ENCODE measurements at regions not wholly inside any gene's neighbourhood (a gene's known extent, or its start where the extent isn't known, plus 50 kb on each side); places are given as distances from the start of the nearest gene placed in this dataset.
"Not testable (repeated sequence)": the region's sequence is repeated elsewhere in the genome, so short reads cannot be mapped to it uniquely, and the experiment has no call there.

GRCh38 chr16:29312835-29313558 is 93.5 kb downstream of the NPIPB11 start:
- DNase-seq (ENCODE audit: low spot score), result no peak
- intact Hi-C loops (cut with DNase I), result no loop called here

GRCh38 chr16:29312345-29312675 is 94.2 kb downstream of the NPIPB11 start:
- DNase-seq (ENCODE audit: low spot score); intact Hi-C loops (cut with DNase I): not testable (repeated sequence)

GRCh38 chr16:29311461-29312344 is 94.8 kb downstream of the NPIPB11 start:
- intact Hi-C loops (cut with DNase I), result no loop called here
- DNase-seq (ENCODE audit: low spot score), result no peak

- intact Hi-C loops (cut with DNase I), result no loop called here
- peak; percentile 91 for DNase-seq (ENCODE audit: low spot score)
Observed at GRCh38 chr16:29310852-29311314, 95.6 kb downstream of the NPIPB11 start.

GRCh38 chr16:29310243-29310642 is 96.3 kb downstream of the NPIPB11 start:
- intact Hi-C loops (cut with DNase I); DNase-seq (ENCODE audit: low spot score): not testable (repeated sequence)

GRCh38 chr16:29309601-29310000 is 96.9 kb downstream of the NPIPB11 start:
- DNase-seq (ENCODE audit: low spot score); intact Hi-C loops (cut with DNase I): not testable (repeated sequence)

GRCh38 chr16:29308644-29309546 is 97.6 kb downstream of the NPIPB11 start:
- peak; percentile 59 for DNase-seq (ENCODE audit: low spot score)
- intact Hi-C loops (cut with DNase I), result no loop called here

- DNase-seq (ENCODE audit: low spot score), result no peak
- intact Hi-C loops (cut with DNase I), result no loop called here
Observed at GRCh38 chr16:29307598-29308507, 98.7 kb downstream of the NPIPB11 start.

GRCh38 chr16:29306943-29307597 is 99.4 kb downstream of the NPIPB11 start:
- intact Hi-C loops (cut with DNase I), result no loop called here
- no peak for DNase-seq (ENCODE audit: low spot score)

GRCh38 chr16:29306201-29306600 is 100.3 kb downstream of the NPIPB11 start:
- no peak for DNase-seq (ENCODE audit: low spot score)
- intact Hi-C loops (cut with DNase I), result no loop called here

GRCh38 chr16:29305018-29305417 is 101.5 kb downstream of the NPIPB11 start:
- DNase-seq (ENCODE audit: low spot score); intact Hi-C loops (cut with DNase I): not testable (repeated sequence)

- no peak for DNase-seq (ENCODE audit: low spot score)
- intact Hi-C loops (cut with DNase I), result no loop called here
Observed at GRCh38 chr16:29304251-29304650, 102.3 kb downstream of the NPIPB11 start.

GRCh38 chr16:29303520-29303919 is 103.0 kb downstream of the NPIPB11 start:
- intact Hi-C loops (cut with DNase I), result no loop called here
- DNase-seq (ENCODE audit: low spot score), result no peak

- intact Hi-C loops (cut with DNase I), result no loop called here
- DNase-seq (ENCODE audit: low spot score), result no peak
Observed at GRCh38 chr16:29302976-29303375, 103.5 kb downstream of the NPIPB11 start.

GRCh38 chr16:29302433-29302832 is 104.1 kb downstream of the NPIPB11 start:
- DNase-seq (ENCODE audit: low spot score); intact Hi-C loops (cut with DNase I): not testable (repeated sequence)

GRCh38 chr16:29301662-29302285 is 104.7 kb downstream of the NPIPB11 start:
- intact Hi-C loops (cut with DNase I); DNase-seq (ENCODE audit: low spot score): not testable (repeated sequence)

Data from posterior vena cava (tissue), 2 donors.